ENCODE measurements at regions not wholly inside any gene's neighbourhood (a gene's known extent, or its start where the extent isn't known, plus 50 kb on each side); places are given as distances from the start of the nearest gene placed in this dataset.
"Not testable (repeated sequence)": the region's sequence is repeated elsewhere in the genome, so short reads cannot be mapped to it uniquely, and the experiment has no call there.

- DNase-seq (ENCODE audit: low spot score): no peak
Measured at GRCh38 chr14:27236601-27237000, 638.8 kb upstream of the NOVA1 start.

GRCh38 chr14:27242874-27243273 is 645.0 kb upstream of the NOVA1 start:
- no peak for DNase-seq (ENCODE audit: low spot score)

GRCh38 chr14:27243365-27243764 is 645.5 kb upstream of the NOVA1 start:
- DNase-seq (ENCODE audit: low spot score): no peak

GRCh38 chr14:27245947-27246346 is 648.1 kb upstream of the NOVA1 start:
- DNase-seq (ENCODE audit: low spot score): no peak

- no peak for DNase-seq (ENCODE audit: low spot score)
Measured at GRCh38 chr14:27253966-27254365, 656.1 kb upstream of the NOVA1 start.

GRCh38 chr14:27256805-27257204 is 659.0 kb upstream of the NOVA1 start:
- no peak for DNase-seq (ENCODE audit: low spot score)

GRCh38 chr14:27267876-27268275 is 670.0 kb upstream of the NOVA1 start:
- DNase-seq (ENCODE audit: low spot score): no peak

- no peak for DNase-seq (ENCODE audit: low spot score)
Measured at GRCh38 chr14:27270716-27271115, 672.9 kb upstream of the NOVA1 start.

GRCh38 chr14:27278341-27278740 is 680.5 kb upstream of the NOVA1 start:
- DNase-seq (ENCODE audit: low spot score): no peak

- no peak for DNase-seq (ENCODE audit: low spot score)
Measured at GRCh38 chr14:27305441-27305945, 707.7 kb upstream of the NOVA1 start.

- DNase-seq (ENCODE audit: low spot score): not testable (repeated sequence)
Measured at GRCh38 chr14:27312730-27313129, 714.9 kb upstream of the NOVA1 start.

- no peak for DNase-seq (ENCODE audit: low spot score)
Measured at GRCh38 chr14:27314231-27314630, 716.4 kb upstream of the NOVA1 start.

GRCh38 chr14:27315477-27315876 is 717.6 kb upstream of the NOVA1 start:
- no peak for DNase-seq (ENCODE audit: low spot score)

GRCh38 chr14:27315947-27316346 is 718.1 kb upstream of the NOVA1 start:
- no peak for DNase-seq (ENCODE audit: low spot score)

- no peak for DNase-seq (ENCODE audit: low spot score)
Measured at GRCh38 chr14:27318774-27319420, 721.1 kb upstream of the NOVA1 start.

GRCh38 chr14:27320261-27320660 is 722.4 kb upstream of the NOVA1 start:
- DNase-seq (ENCODE audit: low spot score): no peak

- no peak for DNase-seq (ENCODE audit: low spot score)
Measured at GRCh38 chr14:27327095-27327494, 729.3 kb upstream of the NOVA1 start.

GRCh38 chr14:27338012-27338411 is 740.2 kb upstream of the NOVA1 start:
- DNase-seq (ENCODE audit: low spot score): no peak

- not testable (repeated sequence) for DNase-seq (ENCODE audit: low spot score)
Measured at GRCh38 chr14:27363036-27363435, 765.2 kb upstream of the NOVA1 start.

- peak; percentile 61 for DNase-seq (ENCODE audit: low spot score)
Measured at GRCh38 chr14:27366596-27366995, 768.8 kb upstream of the NOVA1 start.

- DNase-seq (ENCODE audit: low spot score): no peak
Measured at GRCh38 chr14:27367345-27367744, 769.5 kb upstream of the NOVA1 start.

GRCh38 chr14:27370074-27370473 is 772.2 kb upstream of the NOVA1 start:
- DNase-seq (ENCODE audit: low spot score): no peak

- DNase-seq (ENCODE audit: low spot score): no peak
Measured at GRCh38 chr14:27370775-27371174, 772.9 kb upstream of the NOVA1 start.

- no peak for DNase-seq (ENCODE audit: low spot score)
Measured at GRCh38 chr14:27371209-27371608, 773.4 kb upstream of the NOVA1 start.
